HG02642 (cell line): ENCODE measurements at regions not wholly inside any gene's neighbourhood (a gene's known extent, or its start where the extent isn't known, plus 50 kb on each side); places are given as distances from the start of the nearest gene placed in this dataset.

Experiments
- ATAC-seq: cut with Tn5 transposase; IDR thresholded peaks from one replicate; pipeline ENCODE4 v1.9.1; 2021; ENCODE audit warnings: mild to moderate bottlenecking; ENCODE audit not compliant: unreplicated experiment, poor library complexity

DNA sequence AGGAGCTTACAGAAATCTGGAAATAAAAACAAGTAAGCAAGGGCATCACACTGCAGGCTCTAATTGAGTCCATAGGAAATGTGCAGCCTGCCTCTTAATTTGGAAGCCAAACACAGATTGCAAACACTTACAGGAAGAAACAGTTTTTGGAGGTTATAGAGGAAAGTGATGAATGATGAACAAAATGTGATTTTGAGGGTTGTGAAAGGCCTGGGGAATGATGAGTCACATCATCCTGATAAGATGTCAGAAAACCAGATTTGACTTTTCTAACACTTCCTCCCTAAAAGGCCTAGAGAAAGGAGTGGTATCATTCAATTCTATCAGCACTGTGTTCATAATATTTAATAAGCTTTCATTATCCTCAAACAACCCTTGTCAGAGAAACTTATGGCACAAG lies 96.6 kb upstream of the POU2AF2 start:
- no peak for ATAC-seq

DNA sequence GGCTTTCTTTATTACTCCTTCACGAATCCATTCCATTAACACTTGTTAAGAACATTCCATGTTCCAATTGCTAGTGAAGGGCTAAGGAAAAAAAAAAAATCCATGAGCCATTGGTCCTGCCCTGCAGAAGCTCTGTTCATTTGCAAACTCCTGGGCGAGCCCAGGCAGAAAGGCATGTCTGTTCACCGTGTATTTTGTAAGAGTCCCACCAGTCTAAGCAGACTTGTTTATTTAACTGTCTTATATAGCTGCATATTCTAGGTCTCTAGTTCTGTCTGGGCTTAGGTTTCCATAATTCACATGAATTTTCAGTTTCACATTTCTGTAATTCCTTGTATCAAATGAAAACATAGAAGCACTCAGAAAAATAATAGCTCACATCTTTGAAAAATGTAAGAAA lies 97.4 kb upstream of the POU2AF2 start:
- no peak for ATAC-seq

DNA sequence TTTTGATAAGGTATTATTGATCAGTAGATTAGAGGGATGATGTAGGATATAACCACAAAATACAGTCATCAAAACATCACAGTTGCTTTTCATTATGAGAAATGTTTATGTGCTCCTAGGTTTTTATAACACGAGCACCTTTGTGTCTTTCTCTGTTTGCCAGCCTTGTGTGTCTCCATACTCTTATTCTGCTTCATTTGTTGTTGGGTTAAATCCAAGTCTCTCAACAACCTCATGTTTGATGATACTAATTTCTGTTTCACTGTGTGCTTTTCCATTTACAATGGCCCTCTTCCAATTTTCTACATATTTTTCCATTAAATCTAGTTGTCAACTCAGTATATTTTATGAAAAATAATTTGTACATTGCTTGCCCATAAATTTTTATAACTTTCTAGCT lies 107.7 kb upstream of the POU2AF2 start:
- no peak for ATAC-seq

DNA sequence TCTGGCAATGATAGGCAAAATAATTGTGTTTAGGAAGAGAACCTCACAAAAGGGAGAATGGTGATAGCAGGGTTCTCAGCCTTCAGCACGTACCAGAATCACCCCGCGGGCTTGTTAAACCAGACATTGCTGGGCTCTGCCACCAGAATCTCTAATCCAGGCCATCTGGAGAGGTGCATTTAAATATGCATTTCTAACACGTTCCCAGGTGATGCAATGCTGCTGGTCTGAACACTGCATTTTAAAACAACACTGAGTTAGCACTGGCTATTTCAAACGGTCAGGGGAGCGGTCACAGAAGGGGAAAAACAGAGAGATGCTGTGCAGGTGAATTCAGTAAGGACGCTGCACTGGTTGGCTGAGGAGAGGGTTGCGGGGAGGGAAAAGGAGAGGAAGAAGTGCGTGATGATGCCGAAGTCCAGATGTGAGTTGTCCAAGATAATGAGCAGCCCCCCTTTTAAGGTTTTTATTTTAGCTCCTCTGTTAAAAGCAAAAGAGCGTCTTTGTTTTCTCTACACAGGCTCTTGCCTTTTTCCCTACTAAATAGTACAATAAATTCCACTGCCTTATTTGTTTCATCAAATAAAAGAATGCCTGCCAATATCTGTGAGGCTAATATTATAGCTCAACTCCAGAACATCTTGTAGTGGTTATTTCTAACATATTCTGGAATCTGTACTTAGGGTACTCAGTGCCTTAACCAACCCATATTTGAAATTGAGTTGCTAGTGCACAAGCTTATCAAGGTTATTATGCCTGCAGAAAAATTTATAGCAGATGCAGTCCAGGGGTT lies 109.6 kb upstream of the POU2AF2 start:
- ATAC-seq = no peak

DNA sequence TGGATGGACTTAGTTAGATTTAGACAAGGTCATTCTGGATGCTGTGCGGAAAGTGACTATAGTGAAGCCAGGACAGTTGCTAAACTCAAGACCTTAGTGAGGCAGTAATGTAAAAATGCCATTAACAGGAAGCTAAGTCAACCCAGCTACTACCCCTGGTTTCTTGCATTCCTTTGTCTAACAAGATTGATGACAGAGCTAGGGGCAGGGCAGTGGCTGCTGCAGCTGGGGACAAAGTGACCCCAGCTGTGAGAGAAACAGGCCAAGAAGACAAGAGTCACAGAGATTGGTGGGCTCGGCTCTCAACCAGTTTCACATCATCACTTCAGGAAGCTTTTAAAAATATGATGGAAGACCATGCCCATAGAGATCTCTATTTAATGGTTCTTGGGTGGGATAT lies 110.4 kb upstream of the POU2AF2 start:
- ATAC-seq = no peak

DNA sequence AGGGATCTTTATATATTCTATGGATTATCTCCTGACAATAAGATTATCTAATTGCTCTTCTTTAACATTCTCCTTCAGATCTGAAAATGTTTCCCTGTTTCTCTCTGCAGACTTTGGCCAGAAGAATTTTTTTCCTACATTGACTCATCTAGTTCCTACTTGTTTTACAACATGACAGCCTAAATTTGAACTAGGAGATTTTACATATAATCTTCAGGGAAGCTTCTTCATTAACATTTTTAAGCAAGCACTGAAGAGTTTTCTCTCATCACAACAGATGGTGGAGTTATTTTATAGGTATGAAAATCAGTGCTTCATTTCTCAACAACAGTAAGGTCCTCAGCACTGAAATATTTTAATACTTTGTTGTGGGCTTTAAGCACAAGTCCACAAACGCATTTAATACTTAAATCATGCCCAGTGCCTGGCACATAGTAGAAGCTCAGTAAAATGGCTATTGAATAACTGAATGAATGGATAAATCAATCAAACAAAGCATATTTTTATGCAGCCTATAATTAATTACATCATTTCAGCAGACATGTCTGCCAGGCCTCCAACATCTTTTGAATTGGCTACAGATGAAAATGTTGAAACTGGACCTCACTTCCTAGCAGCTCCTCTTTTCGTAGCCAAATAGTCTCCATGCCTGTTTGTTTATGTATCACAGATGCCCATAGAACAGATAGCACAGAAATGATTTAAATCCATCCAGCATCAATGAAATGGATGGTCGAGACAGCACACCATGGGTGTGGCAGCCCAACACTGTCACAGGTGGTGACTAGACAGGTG lies 117.3 kb upstream of the POU2AF2 start:
- ATAC-seq = no peak

DNA sequence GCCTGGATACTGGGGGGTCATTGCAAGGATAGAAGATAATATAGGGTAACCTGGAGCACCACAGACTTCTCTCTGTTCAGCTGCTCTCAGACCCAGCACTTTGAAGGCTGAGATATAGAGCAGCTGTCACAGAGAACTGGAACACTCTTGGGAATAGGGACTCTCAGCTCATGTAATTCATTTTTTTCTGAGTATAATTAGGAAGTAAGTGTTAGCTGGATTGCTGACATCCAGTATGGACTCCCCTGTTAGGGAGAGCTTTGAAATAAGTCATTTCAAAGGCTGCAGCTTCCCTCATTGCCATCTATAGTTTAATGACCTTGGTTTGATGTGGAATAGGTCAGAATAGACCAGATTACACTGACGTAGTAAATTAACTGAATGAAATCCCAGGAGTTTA lies 120.8 kb upstream of the POU2AF2 start:
- no peak for ATAC-seq

DNA sequence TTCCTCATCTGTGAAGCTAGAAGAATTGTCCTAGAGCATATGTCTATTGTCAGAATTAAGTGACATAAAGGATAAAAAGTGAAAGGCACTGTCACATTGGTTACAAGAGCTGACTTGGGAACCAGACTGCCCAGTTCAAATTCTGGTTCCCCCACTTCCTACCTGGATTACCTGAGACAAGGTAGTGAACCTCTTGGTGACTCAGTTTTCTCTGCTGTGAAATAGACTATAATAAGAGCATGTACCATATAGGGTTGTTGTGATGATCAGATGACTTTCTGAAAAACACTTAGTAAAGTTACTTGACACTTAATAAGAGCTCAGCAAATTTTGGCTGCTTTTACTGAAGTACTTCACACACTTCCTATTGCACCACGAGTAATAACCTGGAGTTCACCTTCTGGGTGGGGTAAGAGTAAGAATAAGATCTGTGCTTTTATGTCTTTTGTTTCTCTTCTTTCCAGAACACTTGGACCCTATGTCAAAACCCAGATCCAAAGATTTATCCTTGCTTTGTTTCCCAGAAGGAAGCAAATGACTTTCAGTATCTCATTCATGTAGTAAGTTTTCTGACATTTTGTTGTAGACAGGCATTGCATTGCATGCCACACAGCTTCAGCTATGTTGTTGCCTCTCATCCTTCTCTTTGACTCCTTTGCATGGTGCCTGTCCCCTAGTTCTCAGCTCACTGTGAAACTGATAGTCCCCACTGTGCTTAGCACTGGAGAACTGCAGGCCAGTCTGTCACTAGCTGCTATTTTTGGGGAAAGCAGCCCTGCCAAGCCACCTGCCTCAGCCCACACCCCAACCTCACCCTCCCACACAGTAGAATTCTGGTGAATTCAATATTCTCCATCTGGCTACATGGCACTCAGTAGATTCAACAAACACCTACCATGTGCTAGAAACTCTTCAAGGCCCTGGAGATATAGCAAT lies 121.8 kb upstream of the POU2AF2 start:
- peak; percentile 82 for ATAC-seq

DNA sequence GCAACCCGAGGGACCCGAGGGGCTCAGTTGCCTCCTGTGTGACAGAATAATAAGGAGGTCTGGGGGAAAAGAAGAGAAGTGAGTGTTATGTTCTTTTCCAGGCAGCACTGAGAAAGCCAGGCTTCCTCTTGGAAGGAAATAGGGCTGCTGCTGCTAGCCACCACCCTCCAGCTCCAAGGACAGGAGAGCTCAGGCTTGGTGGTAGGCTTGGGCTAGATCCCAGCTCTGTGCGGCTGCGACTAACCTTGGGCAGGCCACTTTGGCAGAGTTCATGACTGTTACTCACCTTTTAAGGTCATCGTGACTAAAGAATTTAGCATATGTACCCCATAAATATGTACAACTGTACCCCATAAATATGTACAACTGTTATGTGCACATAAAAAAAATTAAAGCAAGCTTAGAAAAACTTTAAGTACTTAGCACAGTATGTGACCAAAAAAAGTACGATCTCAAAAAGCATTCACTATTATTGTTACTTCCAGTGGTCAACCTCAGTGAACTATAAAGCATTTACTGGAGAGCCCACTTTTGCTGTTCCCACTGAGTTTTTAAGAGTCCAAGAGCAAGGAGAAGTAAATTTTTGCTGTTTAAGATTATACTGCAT lies 124.7 kb upstream of the POU2AF2 start:
- no peak for ATAC-seq

DNA sequence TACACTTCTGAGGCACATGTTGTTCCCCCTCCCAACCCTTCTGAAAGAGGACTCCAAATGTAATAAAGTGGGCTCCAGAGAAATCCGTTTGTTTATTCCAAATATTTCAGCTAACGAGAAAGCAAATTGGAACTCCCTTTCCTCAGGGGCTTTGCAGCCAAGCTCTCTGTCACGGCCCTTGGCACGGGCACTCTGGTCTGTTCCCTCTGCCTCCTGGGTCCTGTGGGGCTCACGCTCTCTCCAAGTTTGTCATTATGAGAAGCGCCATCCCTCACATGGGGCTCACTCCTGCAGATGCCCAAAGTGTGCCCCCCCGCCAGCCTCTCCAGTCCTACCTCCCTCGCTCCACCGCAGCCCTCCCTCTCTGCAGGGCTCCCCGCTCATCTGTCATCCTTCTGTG lies 125.4 kb upstream of the POU2AF2 start:
- no peak for ATAC-seq

DNA sequence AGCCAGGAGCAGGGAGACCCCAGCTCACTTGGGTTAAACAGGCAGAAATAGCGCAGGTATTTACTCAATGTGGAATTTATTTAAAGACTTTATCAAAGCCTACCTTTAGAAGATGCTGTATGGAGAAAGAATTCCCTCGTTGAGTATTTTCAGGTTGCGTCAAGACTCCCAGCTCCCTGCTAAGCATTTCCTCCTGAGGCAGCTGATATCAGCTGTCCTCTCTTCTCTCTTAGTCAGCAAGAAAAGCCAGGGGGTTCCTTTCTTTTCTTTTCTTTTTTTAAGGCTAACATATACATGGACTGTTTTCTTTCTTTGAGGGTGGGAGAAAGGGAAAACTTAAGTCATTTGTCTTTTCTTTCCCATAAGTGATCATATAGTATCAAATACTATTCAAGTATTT lies 125.8 kb upstream of the POU2AF2 start:
- ATAC-seq = no peak

DNA sequence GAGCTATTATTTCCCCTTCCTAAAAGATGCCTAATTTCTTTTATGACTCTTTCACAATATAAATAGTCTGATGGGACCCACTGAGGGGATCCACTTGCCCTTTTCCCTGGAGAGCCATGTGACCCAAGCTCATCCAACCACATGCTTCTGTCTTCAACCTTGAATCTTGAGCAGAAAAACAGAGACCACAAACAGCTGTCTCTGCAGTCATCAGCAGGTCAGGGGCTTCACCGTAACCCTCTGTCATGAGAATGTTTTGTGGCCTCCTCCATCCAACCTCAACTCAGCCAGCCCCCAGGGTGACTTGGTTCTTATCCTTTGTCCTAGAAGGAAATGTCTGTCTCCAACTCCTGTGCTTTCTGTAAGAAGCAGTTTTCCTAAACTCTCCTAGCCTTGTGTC lies 129.6 kb upstream of the POU2AF2 start:
- ATAC-seq = peak; percentile 56

DNA sequence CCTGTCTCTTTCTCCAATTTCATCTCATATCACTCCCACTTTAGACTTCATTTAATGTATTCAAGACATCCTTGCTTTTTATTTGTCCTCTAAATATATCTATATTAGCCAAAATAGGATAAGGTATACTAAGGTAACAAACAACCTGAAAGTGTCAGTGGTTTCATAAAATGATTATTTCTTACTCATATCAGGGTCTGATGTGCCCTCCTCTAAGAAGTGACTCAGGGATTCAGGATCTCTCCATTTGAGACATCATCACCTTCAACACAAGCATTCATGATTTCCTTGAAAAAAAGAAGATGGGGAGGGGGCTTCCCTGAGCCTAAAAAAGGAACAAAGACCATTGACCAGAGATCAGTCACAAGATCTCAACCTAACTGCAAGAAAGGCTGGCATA lies 131.4 kb upstream of the POU2AF2 start:
- no peak for ATAC-seq

DNA sequence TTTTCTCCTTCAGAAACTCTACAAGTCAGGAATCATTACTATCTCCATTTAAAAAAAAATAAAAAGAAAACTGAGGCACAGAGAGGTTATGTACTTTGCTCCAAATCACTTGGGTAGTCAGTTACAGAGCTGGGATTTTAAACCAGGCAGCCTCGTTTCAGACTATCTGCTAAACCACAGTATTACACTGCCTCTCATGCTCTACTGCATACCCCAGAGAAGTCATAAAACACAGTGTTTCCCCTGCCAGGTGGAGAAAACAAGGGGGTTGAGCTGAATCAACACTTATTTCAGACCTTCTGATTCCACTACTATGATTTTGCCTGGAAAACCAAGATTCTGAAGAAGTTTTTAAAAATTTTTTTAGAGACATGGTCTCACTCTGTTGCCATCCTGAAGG lies 132.9 kb upstream of the POU2AF2 start:
- no peak for ATAC-seq

DNA sequence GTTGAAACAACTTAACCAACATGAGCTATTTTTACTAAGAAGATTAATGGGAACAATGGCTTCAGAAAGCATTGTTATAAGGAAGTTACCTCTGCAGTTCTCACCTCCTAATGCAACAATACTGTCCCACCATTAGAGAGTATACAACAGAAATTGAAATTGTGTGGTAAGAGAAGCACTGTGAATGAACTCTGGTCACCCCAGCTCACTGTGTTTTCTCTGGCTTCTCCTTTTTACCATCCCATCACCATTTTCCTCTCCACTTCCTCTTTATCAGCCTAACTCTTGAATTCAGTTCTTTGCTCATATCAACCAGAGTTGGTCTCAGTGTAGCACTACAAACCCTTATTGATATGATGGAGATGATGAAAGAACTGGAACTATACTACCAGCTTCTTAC lies 138.0 kb upstream of the POU2AF2 start:
- no peak for ATAC-seq

DNA sequence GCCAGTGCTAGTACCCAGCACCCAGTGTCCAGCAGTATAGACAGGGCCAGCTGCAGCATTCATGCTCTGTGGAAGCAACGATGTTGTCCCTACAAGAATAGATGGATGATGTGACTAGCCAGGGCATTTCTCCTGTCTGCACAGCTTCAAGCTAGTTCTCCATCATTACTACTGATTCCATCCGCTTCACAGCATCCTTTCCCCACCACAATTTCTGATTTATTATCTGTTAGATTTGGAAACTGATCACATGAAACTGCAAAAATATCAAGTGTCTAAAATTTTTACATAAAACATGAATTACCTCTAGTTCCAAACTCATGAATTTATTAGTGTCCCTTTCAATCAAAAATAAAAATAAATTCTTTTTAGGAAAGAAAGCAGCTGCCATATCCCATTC lies 138.9 kb upstream of the POU2AF2 start:
- ATAC-seq = no peak

DNA sequence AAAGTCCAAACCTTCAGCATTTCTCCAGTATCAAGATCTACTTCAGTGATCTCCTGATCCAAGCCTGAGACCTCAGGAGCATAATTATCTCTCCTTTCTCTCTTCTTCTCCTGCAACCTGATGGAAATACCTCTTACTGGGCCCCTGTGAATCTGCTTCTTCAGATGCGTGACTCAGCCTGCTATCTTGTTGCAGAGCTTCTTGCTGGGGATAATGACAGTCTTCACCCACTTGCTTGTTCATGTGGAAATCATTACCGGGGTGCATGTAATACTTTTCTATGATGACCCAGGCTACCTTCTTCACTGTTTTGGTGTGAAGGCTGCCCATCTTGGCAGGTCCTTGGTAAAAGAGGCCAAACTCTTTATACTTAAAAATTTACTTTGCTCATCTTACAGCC lies 140.0 kb upstream of the POU2AF2 start:
- no peak for ATAC-seq

DNA sequence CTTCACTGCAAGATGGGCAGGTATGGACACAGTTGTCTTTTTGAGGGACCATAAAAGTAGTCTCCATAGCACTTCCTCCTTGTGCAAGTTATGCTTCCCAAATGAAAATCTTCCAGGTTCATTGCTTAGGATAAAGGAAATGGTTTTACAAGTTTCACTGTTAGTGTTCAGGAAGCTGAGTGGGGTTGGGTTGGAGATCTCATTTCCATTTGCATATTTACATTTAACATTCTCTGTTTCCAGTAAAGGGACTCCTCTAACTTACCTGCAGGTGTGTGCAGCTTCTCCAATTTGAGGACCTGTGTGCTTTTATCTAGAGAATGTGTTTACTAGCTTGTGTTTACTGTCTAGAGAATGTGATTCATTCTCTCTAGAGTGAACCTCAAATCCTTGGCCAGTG lies 141.3 kb upstream of the POU2AF2 start:
- no peak for ATAC-seq

DNA sequence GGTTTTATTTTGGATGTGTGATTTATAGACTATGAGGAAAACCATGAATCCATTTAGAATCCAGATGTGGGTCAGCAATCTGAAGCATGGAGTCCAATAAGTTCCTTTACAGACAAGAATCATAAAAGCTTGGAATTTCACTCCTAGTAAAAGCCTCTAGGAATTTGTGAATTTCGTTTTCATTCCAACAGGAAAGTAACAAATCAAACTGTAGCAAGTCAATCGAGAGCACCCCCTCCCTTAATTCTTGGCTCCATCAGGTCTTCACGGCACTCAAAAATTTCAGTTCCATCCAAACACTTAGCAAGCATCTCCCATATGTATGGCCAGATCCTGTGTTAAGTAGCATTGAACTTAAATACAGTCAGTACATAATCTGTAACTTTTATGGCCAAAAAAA lies 143.6 kb upstream of the POU2AF2 start:
- ATAC-seq = no peak

DNA sequence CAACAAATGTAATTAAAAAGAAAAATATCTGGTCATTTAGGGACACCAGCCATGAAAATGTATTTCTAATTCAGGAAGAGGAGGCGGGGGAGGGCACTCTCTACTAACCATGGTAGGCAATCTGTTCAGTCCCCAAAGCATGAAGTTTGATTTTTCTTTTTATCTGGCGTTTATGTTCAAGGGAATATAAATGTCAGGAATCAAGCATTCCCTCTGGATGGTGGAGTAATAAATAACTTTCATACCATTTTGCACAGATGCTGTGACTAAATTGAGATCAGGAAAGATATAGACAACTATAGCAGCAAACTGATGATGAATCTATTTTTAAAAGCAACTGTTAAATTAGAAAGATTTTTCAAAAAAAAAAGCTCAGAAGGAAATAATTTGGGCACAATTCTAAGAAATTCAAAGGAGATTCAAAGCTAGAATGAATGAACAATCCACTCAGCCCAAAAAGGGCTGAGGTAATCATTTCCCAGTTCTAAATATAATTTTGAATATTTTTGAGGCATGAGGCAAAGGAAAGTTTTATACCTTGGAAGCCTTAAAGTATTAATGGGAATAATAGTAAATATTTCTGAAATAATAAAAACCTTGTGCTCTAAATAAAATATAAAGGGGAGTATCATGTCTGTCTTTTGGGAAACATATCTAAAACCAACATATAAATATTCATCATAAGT lies 146.4 kb upstream of the POU2AF2 start:
- ATAC-seq = no peak
